ENCODE measurements at regions not wholly inside any gene's neighbourhood (a gene's known extent, or its start where the extent isn't known, plus 50 kb on each side); places are given as distances from the start of the nearest gene placed in this dataset.

DNA sequence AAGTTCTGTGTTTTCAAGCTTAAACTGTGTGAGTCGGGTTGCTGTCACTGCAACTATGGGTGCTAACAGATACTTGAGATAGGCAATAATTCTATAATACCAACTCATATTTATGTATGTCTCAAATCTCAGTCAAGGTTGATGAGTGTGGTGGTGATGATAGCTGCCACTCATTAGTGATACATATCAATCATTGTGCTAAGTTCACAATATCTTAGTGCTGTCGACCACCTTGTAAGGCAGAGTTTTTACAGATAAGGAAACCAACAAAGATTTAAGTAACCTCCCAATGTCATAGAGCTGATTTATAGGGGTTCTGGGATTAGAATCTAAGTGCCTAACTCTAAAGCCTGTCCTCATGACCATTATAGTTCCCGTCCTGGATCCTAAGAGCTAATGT lies 82.5 kb downstream of the ELAPOR2 start:
- TF ChIP-seq NBN (IDR thresholded peaks at IDR 0.05) = no peak
- no peak for TF ChIP-seq BMI1 (IDR thresholded peaks at IDR 0.05; ENCODE audit: borderline replicate concordance)
- TF ChIP-seq RB1 (IDR thresholded peaks at IDR 0.05; ENCODE audit: borderline replicate concordance) = no peak
- TF ChIP-seq ASH2L (IDR thresholded peaks at IDR 0.05; ENCODE audit: borderline replicate concordance, low read depth) = no peak
- TF ChIP-seq TCF12 (IDR thresholded peaks at IDR 0.05; ENCODE audit: low read depth, low read length) = no peak
- TF ChIP-seq, protein P1, sequence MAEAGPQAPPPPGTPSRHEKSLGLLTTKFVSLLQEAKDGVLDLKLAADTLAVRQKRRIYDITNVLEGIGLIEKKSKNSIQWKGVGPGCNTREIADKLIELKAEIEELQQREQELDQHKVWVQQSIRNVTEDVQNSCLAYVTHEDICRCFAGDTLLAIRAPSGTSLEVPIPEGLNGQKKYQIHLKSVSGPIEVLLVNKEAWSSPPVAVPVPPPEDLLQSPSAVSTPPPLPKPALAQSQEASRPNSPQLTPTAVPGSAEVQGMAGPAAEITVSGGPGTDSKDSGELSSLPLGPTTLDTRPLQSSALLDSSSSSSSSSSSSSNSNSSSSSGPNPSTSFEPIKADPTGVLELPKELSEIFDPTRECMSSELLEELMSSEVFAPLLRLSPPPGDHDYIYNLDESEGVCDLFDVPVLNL (IDR thresholded peaks at IDR 0.05; ENCODE audit: low read depth, low read length) = no peak
- TF ChIP-seq IKZF1 (conservative IDR thresholded peaks at IDR 0.05) = no peak
- no peak for TF ChIP-seq ATF7 (IDR thresholded peaks at IDR 0.05; ENCODE audit: low read depth)
- no peak for TF ChIP-seq NFYA (IDR thresholded peaks at IDR 0.05; ENCODE audit: borderline replicate concordance, low read depth, low read length)
- TF ChIP-seq, protein P2, sequence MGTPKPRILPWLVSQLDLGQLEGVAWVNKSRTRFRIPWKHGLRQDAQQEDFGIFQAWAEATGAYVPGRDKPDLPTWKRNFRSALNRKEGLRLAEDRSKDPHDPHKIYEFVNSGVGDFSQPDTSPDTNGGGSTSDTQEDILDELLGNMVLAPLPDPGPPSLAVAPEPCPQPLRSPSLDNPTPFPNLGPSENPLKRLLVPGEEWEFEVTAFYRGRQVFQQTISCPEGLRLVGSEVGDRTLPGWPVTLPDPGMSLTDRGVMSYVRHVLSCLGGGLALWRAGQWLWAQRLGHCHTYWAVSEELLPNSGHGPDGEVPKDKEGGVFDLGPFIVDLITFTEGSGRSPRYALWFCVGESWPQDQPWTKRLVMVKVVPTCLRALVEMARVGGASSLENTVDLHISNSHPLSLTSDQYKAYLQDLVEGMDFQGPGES (IDR thresholded peaks at IDR 0.05) = no peak
- no peak for TF ChIP-seq SMC3 (IDR thresholded peaks at IDR 0.05; ENCODE audit: borderline replicate concordance, low read length)
- DNase-seq (ENCODE audit: low read depth, low spot score) (no peak), FAIRE-seq (no peak), ATAC-seq (no peak)
- ChIA-PET RAD21 (ENCODE audit: unreplicated experiment) (no interaction called here), SMC1A (ENCODE audit: uncharacterized antibody, unreplicated experiment) (no interaction called here), POLR2A (no interaction called here), CTCF (no interaction called here)
- H4K20me1 ChIP-seq (ENCODE audit: control insufficient read depth, insufficient read depth) = no peaks in the 10 kb centered on the region
- H3K27ac ChIP-seq (ENCODE audit: control insufficient read depth, insufficient read depth) = no peak overlapping the region
- in situ Hi-C loops (cut with MboI) = no loop called here
- H3K9ac ChIP-seq (ENCODE audit: control insufficient read depth, insufficient read depth, low read length) = no peak overlapping the region
- intact Hi-C loops (cut with micrococcal nuclease; ENCODE audit: unreplicated experiment) = no loop called here
- WGBS (ENCODE audit: insufficient coverage, insufficient replicate concordance, low lambda C conversion rate, missing lambda C conversion rate) = 67% methylated on average over 3 of the region's 3 CpGs
- H3K79me2 ChIP-seq (ENCODE audit: control insufficient read depth, insufficient read depth, low read length) = no peaks in the 10 kb centered on the region
- no peak overlapping the region for H2AFZ ChIP-seq (ENCODE audit: control insufficient read depth, low read depth, low read length)
- peaks cover 21% of the 10 kb centered on the region for H3K4me1 ChIP-seq (ENCODE audit: control insufficient read depth, insufficient read depth, low read length)
- no TSS peak for BruUV-seq (replicated peaks)
- no peak overlapping the region for H3K4me2 ChIP-seq (ENCODE audit: control insufficient read depth, insufficient read depth)
- H3K4me3 ChIP-seq = no peak overlapping the region
- H3K36me3 ChIP-seq (ENCODE audit: control insufficient read depth in 2 of 2, insufficient read depth in 2 of 2, low read length in 1 of 2) = no peaks in the 10 kb centered on the region
- no peaks in the 10 kb centered on the region; the same call in 1 of the 3 replicates for H3K9me3 ChIP-seq (replicated peaks; ENCODE audit: control insufficient read depth, insufficient read depth, low read length)
- H3K27me3 ChIP-seq (replicated peaks in 1 of 2; ENCODE audit: control insufficient read depth in 2 of 2, insufficient read depth in 2 of 2, low read length in 1 of 2) = no peaks in the 10 kb centered on the region
